GM12878 (cell line): ENCODE measurements at regions not wholly inside any gene's neighbourhood (a gene's known extent, or its start where the extent isn't known, plus 50 kb on each side); places are given as distances from the start of the nearest gene placed in this dataset.

Experiments used
- CTCF ChIP-seq, 3 experiments: IDR thresholded peaks in 2 of 3; conservative IDR thresholded peaks in 1 of 3; 2 replicates each; pipeline ENCODE4 v1.5.1; 2011; ENCODE audit warnings: low read depth in 3 of 3, low read length in 3 of 3, mild to moderate bottlenecking in 3 of 3, control low read depth in 2 of 3, moderate library complexity in 2 of 3, inconsistent platforms in 1 of 3, mixed read lengths in 1 of 3; ENCODE audit not compliant: control insufficient read depth in 2 of 3, insufficient read depth in 1 of 3; ENCODE audit errors: extremely low read depth in 1 of 3
- IRF3 ChIP-seq: fragments of 450-650 bp; IDR thresholded peaks from 2 replicates; pipeline ENCODE4 v1.6.1; 2014; ENCODE audit warnings: mild to moderate bottlenecking
- KLF5 ChIP-seq: fragments of 450-650 bp; IDR thresholded peaks from 2 replicates; pipeline ENCODE4 v1.6.1; 2014; ENCODE audit warnings: mild to moderate bottlenecking; ENCODE audit not compliant: partially characterized antibody
- MXI1 ChIP-seq: fragments of 150-350 bp; IDR thresholded peaks from 2 replicates; pipeline ENCODE4 v1.6.1; 2011; ENCODE audit warnings: low read depth, mild to moderate bottlenecking, inconsistent platforms, low read length, improper control_type of control experiment
- NRF1 ChIP-seq: conservative IDR thresholded peaks from 2 replicates; pipeline ENCODE4 v1.6.1; 2011; ENCODE audit warnings: mild to moderate bottlenecking, low read depth, low read length, improper control_type of control experiment
- POLR2A ChIP-seq: IDR thresholded peaks from 2 replicates; pipeline ENCODE4 v1.6.1; 2011; ENCODE audit warnings: low read depth, mild to moderate bottlenecking, low read length
- SIN3A ChIP-seq: IDR thresholded peaks from 2 replicates; pipeline ENCODE4 v1.6.1; 2012; ENCODE audit warnings: low read depth, low read length, improper control_type of control experiment
- ZBTB33 ChIP-seq: fragments of 450-650 bp; IDR thresholded peaks from 2 replicates; pipeline ENCODE4 v1.6.1; 2017; ENCODE audit warnings: mild to moderate bottlenecking
- ZNF274 ChIP-seq: IDR thresholded peaks from one replicate; pipeline ENCODE4 v1.8.0; 2011; ENCODE audit not compliant: insufficient read length, insufficient read depth
- TF ChIP-seq, protein P1 (sequence below): IDR thresholded peaks from 2 replicates; pipeline ENCODE4 v1.6.1; 2012; ENCODE audit warnings: low read length, inconsistent platforms

DNA sequence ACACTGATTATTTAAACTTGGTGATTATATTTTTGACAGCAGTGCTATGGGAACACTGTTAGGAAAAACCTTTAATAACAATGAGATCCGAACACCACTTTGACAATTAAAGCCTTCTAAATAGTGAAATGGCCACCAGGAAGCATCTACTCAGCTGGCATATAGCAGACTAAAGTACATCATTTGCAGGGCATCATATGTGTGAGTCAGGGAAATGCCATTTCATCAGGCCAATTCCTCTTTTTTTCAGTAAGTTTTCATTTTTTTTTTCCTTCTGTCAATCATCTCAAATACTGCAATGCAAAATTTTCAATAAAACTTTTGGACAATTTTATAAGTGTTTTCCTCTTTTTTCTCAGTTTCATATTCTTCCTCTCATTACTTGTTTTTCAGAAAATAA lies 521.4 kb upstream of the SEMA3D start:
- TF ChIP-seq IRF3 (no peak), POLR2A (no peak), CTCF (IDR thresholded peaks at IDR 0.05 in 2 of 3, conservative IDR thresholded peaks at IDR 0.05 in 1 of 3; ENCODE audit: control insufficient read depth in 2 of 3, extremely low read depth in 1 of 3, insufficient read depth in 1 of 3, low read depth in 3 of 3, low read length in 3 of 3) (no peak), MXI1 (no peak), KLF5 (no peak), SIN3A (no peak), NRF1 (no peak), ZNF274 (no peak), ZBTB33 (no peak)
- TF ChIP-seq, protein P1, sequence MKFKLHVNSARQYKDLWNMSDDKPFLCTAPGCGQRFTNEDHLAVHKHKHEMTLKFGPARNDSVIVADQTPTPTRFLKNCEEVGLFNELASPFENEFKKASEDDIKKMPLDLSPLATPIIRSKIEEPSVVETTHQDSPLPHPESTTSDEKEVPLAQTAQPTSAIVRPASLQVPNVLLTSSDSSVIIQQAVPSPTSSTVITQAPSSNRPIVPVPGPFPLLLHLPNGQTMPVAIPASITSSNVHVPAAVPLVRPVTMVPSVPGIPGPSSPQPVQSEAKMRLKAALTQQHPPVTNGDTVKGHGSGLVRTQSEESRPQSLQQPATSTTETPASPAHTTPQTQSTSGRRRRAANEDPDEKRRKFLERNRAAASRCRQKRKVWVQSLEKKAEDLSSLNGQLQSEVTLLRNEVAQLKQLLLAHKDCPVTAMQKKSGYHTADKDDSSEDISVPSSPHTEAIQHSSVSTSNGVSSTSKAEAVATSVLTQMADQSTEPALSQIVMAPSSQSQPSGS: no peak
